Transverse colon (tissue), 4 donors: ENCODE measurements at regions not wholly inside any gene's neighbourhood (a gene's known extent, or its start where the extent isn't known, plus 50 kb on each side); places are given as distances from the start of the nearest gene placed in this dataset.
"Not testable (repeated sequence)": the region's sequence is repeated elsewhere in the genome, so short reads cannot be mapped to it uniquely, and the experiment has no call there.

Experiments used
- DNase-seq: peaks from one replicate; pipeline ENCODE4 v3.0.0-alpha.2; 2019
- H3K27ac ChIP-seq, 4 donors: fragments of 200-600 bp; sonication (generic); 2 replicates each; pipeline ENCODE4 v1.5.1; 2016 to 2018; ENCODE audit warnings: inconsistent platforms in 4 of 4
- H3K27me3 ChIP-seq: fragments of 200-600 bp; sonication (generic); 2 replicates; pipeline ENCODE4 v1.5.1; 2017; ENCODE audit warnings: inconsistent platforms
- H3K36me3 ChIP-seq, 4 donors: fragments of 200-600 bp; sonication (generic); 2 replicates each; pipeline ENCODE4 v1.5.1; 2017 to 2019; ENCODE audit warnings: inconsistent platforms in 4 of 4
- H3K4me1 ChIP-seq, 4 donors: fragments of 200-600 bp; sonication (generic); 2 replicates each; pipeline ENCODE4 v1.5.1; 2017 to 2020; ENCODE audit warnings: inconsistent platforms in 4 of 4
- H3K4me3 ChIP-seq, 4 donors: fragments of 200-600 bp; sonication (generic); 1 replicate in 1 of 4; 2 replicates in 3 of 4; pipeline versions ENCODE4 v1.5.1 to v1.6.1; 2017 to 2019; ENCODE audit warnings: inconsistent platforms in 4 of 4
- H3K9me3 ChIP-seq, 2 donors: fragments of 200-600 bp; sonication (generic); 2 replicates each; pipeline ENCODE4 v1.5.1; 2017 to 2019; ENCODE audit warnings: inconsistent platforms in 2 of 2
- CTCF ChIP-seq, 5 experiments: fragments of 200-600 bp in 3 of 5; fragments of 450-650 bp in 2 of 5; sonication (generic) in 3 of 5; IDR thresholded peaks; 1 replicate in 2 of 5; 2 replicates in 3 of 5; pipeline ENCODE4 v1.5.1; 2016 to 2017; ENCODE audit warnings: antibody characterized with exemption in 5 of 5, inconsistent platforms in 3 of 5, mild to moderate bottlenecking in 2 of 5, moderate library complexity in 1 of 5
- EP300 ChIP-seq: sonication (generic); formaldehyde crosslinking; IDR thresholded peaks from one replicate; pipeline ENCODE4 v1.6.1; 2017; ENCODE audit warnings: antibody characterized with exemption, low read depth
- POLR2A ChIP-seq: fragments of 450-650 bp; IDR thresholded peaks from one replicate; pipeline ENCODE4 v1.6.1; 2016; ENCODE audit warnings: antibody characterized with exemption, mild to moderate bottlenecking, moderate library complexity
- POLR2AphosphoS5 ChIP-seq, 3 donors: sonication (generic); formaldehyde crosslinking; IDR thresholded peaks; one replicate each; pipeline ENCODE4 v1.6.1; 2016; ENCODE audit warnings: antibody characterized with exemption in 3 of 3
- WGBS, 2 donors: methylation state at CpG; one replicate each; pipeline ENCODE4 v1.1.5; 2018; ENCODE audit warnings: low coverage in 1 of 2; 5-methylcytosine and 5-hydroxymethylcytosine counted together
- in situ Hi-C, 4 donors: fragments of 200-750 bp; cut with MboI; loops; one replicate each; pipeline versions ENCODE4 v1.15.0 to v1.15.1; 2017; ENCODE audit warnings: low sequenced_read_pairs in 3 of 4, low pct_ligation_motif_present in 1 of 4, low pct_unique_long_range_greater_than_20kb in 1 of 4
- intact Hi-C: fragments of 100-400 bp; cut with DNase I; formaldehyde crosslinking; loops from one replicate; pipeline ENCODE4 v1.15.1; 2023; ENCODE audit warnings: low total_unique reads

GRCh38 chr12:33026791-33027190 lies 130.2 kb upstream of the PKP2 start:
- intact Hi-C loops: no loop called here
- in situ Hi-C loops: loop anchor here in 1 of 4 donors (25.0 kb wide), 1 partner anchor 111 kb away; no protein-coding TSS in a partner anchor
- TF ChIP-seq EP300 (no peak), POLR2AphosphoS5 (IDR thresholded peaks at IDR 0.05) (no peak), POLR2A (no peak), CTCF (IDR thresholded peaks at IDR 0.05) (no peak)
- H3K4me3 ChIP-seq: no peak overlapping the region
- H3K9me3 ChIP-seq: no peaks in the 10 kb centered on the region
- DNase-seq: no peak
- no peaks in the 10 kb centered on the region for H3K27me3 ChIP-seq
- no peaks in the 10 kb centered on the region for H3K4me1 ChIP-seq
- H3K27ac ChIP-seq: no peak overlapping the region
- no peaks in the 10 kb centered on the region for H3K36me3 ChIP-seq

- intact Hi-C loops, H3K36me3 ChIP-seq, DNase-seq, H3K4me1 ChIP-seq, H3K9me3 ChIP-seq, H3K27ac ChIP-seq, H3K4me3 ChIP-seq, H3K27me3 ChIP-seq: not testable (repeated sequence)
- in situ Hi-C loops: loop anchor here in 1 of 4 donors (25.0 kb wide), 1 partner anchor 110 kb away; no protein-coding TSS in a partner anchor
- WGBS, 2 donors: 89% methylated on average over 12 of the region's 20 CpGs; no CpG with 5 or more reads in 1 of the 2 donors
Measured at GRCh38 chr12:33022724-33023123, 126.1 kb upstream of the PKP2 start.

- H3K4me3 ChIP-seq, H3K9me3 ChIP-seq, intact Hi-C loops, DNase-seq, H3K4me1 ChIP-seq, H3K27me3 ChIP-seq, H3K27ac ChIP-seq, H3K36me3 ChIP-seq: not testable (repeated sequence)
- in situ Hi-C loops: loop anchor here in 1 of 4 donors (25.0 kb wide), 1 partner anchor 105 kb away; no protein-coding TSS in a partner anchor
- WGBS, 2 donors: 45 to 100% methylated on average over 1 to 2 of the region's 2 CpGs
Measured at GRCh38 chr12:33017029-33017428, 120.5 kb upstream of the PKP2 start.

GRCh38 chr12:33012226-33012625 lies 115.6 kb upstream of the PKP2 start:
- H3K4me1 ChIP-seq: no peaks in the 10 kb centered on the region
- H3K27ac ChIP-seq: no peak overlapping the region
- intact Hi-C loops (no loop called here), in situ Hi-C loops (loop anchor here in 1 of 4 donors (25.0 kb wide), 1 partner anchor 100 kb away; no protein-coding TSS in a partner anchor)
- no peaks in the 10 kb centered on the region for H3K36me3 ChIP-seq
- H3K27me3 ChIP-seq: no peaks in the 10 kb centered on the region
- DNase-seq: no peak
- no peaks in the 10 kb centered on the region for H3K9me3 ChIP-seq
- 15 to 32% methylated on average over 3 of the region's 3 CpGs for WGBS, 2 donors
- no peak overlapping the region for H3K4me3 ChIP-seq
- no peak for TF ChIP-seq POLR2AphosphoS5 (IDR thresholded peaks at IDR 0.05)
- TF ChIP-seq CTCF (IDR thresholded peaks at IDR 0.05): no peak
- TF ChIP-seq EP300: no peak
- no peak for TF ChIP-seq POLR2A

GRCh38 chr12:33006106-33006505 lies 109.5 kb upstream of the PKP2 start:
- H3K27me3 ChIP-seq: no peaks in the 10 kb centered on the region
- no peak for TF ChIP-seq POLR2A
- no peak for TF ChIP-seq EP300
- TF ChIP-seq POLR2AphosphoS5 (IDR thresholded peaks at IDR 0.05): no peak
- TF ChIP-seq CTCF (IDR thresholded peaks at IDR 0.05): no peak
- intact Hi-C loops (no loop called here), in situ Hi-C loops (loop anchor here in 1 of 4 donors (25.0 kb wide), 1 partner anchor 94 kb away; no protein-coding TSS in a partner anchor)
- no peak overlapping the region for H3K27ac ChIP-seq
- H3K4me3 ChIP-seq: no peak overlapping the region
- DNase-seq: no peak
- H3K36me3 ChIP-seq: no peaks in the 10 kb centered on the region
- peaks cover 0 to 7% of the 10 kb centered on the region in 2 donors for H3K9me3 ChIP-seq
- H3K4me1 ChIP-seq: no peaks in the 10 kb centered on the region
- WGBS, 2 donors: 79% methylated on average over 1 of the region's 1 CpG; no CpG with 5 or more reads in 1 of the 2 donors
